ENCODE measurements at regions not wholly inside any gene's neighbourhood (a gene's known extent, or its start where the extent isn't known, plus 50 kb on each side); places are given as distances from the start of the nearest gene placed in this dataset.
A peak's percentile ranks its signal among the peaks of the same experiment; 100 is the strongest.

DNA sequence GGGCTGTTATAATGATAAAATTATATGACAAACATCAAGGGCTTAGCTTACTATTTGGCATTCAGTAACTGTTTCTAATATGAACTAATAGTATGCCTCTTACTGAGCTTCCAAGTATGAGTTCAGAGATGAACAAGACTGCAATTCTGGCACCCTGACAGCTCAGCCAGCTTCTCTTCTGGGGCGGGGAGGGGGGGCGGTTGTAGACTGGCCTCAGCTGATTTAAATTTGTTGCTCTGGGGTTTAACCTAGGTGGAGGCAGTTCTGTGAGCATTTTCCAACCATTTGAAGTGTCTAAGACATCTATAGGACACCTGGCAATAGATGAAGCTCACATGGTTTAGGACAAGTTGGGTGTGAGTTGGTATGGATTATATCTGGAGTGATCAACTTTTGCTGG, 401.9 kb downstream of the QKI start:
- DNase-seq = no peak

DNA sequence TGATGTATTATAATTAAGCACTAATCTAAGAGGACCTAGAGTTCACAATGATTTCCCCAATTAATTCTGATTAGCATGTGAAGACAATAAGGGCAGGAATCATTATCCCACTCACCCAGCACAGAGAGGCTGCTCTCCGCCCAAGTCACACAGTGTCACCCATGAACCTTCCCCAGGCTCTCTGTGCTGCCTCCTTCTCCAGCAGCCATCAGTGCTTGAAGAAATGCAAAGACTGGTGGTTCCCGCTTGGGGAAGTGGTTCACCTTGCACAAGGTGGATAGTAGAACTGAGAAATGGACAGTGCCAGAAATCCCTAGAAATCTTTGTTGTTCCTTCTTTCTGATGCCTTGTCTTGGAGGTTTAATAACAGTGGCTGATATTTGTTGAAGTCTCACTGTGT, 401.3 kb downstream of the QKI start:
- DNase-seq = no peak

- DNase-seq = no peak
Observed at GRCh38 chr6:163814494-163815364, 400.2 kb downstream of the QKI start.

- DNase-seq = no peak
Observed at GRCh38 chr6:163813979-163814493, 399.5 kb downstream of the QKI start.

DNA sequence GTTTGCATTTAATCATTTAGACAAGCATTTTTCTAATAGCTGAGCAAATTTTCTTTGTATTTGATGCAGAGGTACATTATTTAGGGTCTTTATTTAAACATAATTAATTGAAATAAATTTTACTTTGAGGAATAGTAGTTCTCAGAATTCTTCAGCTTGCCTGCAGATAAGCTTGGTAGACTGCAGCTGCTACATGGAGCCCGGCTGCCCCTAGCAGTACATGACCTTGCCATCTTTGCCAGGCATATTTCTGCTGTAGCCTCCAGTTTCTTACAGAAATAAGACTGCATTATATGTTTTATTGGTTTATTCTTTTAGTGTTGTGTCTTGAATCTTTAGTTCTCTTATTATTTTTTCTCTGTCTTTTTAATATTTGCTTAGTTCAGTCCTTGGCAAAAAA, 396.8 kb downstream of the QKI start:
- DNase-seq = no peak

- DNase-seq = no peak
Observed at GRCh38 chr6:163809364-163809763, 394.8 kb downstream of the QKI start.

DNA sequence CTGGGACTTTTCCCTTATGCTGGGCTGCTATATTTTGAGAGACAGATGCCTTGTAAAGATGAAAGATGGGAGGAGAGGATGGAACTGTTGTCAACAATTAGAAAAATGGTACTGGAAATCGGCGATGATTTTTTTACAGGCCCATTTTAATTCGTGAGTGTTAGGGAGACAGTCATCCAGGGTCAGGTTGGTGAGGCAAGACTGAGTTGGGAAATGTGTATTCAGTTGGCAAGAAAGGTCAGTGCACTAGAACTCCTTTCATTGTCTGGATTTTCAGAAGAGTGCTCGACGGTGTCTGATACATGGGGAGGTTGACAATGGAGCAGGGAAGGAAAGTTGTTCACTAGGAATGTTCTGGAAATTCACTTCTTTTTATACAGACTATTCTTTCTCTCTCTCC, 394.4 kb downstream of the QKI start:
- DNase-seq = no peak

GRCh38 chr6:163808231-163808630, 393.7 kb downstream of the QKI start:
- DNase-seq = no peak

DNA sequence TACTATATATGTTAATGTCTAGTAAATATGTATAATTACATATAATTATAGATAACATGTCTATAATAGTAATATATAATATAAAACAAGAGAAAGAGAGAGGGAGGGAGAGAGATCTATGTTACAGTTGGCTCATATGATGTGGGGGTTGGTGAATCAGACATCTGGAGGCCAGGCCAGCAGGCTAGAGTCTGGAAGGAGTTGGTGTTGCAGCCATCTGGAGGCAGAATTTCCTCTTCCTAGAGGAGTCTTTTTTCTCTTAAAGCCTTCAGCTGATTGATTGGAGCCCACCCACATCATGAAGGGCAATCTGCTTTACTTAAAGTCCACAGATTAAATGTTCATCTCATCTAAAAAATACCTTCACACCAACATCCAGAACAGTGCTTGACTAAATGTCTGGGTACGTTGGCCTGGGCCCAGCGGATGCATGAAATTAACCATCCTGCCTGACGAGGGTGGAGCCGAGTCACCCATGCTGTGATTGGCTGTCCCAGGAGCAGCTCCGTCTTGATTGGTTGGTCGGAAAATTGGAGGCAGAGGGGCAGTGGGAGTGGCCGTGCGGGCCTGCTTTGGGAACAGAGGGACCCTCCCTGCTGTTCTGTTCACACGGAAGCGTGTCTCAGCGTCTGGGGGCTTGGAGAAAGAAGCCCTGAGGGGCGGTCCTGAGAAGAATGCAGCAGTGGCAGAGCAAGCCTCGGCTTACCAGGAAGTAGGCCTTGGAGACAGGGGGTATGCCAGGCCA, 392.4 kb downstream of the QKI start:
- no peak for DNase-seq

- DNase-seq = no peak
Observed at GRCh38 chr6:163804991-163805390, 390.5 kb downstream of the QKI start.

DNA sequence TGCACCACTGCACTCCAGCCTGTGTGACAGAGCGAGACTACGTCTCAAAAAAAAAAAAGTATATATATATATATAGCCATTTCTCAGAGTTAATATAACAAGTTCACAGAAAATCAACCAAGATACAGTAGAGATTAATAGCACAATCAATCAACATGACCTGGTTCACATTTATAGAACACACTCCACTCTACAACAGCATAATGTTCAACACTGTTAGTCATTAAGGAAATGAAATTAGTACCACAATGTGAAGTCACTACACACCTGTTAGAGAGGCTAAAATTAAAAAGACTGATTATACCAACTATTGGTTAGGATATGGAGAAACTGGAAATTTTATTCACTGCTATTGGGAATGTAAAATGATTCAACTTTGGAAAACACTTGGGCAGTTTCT, 387.7 kb downstream of the QKI start:
- no peak for DNase-seq

- DNase-seq = no peak
Observed at GRCh38 chr6:163797296-163797845, 382.9 kb downstream of the QKI start.

DNA sequence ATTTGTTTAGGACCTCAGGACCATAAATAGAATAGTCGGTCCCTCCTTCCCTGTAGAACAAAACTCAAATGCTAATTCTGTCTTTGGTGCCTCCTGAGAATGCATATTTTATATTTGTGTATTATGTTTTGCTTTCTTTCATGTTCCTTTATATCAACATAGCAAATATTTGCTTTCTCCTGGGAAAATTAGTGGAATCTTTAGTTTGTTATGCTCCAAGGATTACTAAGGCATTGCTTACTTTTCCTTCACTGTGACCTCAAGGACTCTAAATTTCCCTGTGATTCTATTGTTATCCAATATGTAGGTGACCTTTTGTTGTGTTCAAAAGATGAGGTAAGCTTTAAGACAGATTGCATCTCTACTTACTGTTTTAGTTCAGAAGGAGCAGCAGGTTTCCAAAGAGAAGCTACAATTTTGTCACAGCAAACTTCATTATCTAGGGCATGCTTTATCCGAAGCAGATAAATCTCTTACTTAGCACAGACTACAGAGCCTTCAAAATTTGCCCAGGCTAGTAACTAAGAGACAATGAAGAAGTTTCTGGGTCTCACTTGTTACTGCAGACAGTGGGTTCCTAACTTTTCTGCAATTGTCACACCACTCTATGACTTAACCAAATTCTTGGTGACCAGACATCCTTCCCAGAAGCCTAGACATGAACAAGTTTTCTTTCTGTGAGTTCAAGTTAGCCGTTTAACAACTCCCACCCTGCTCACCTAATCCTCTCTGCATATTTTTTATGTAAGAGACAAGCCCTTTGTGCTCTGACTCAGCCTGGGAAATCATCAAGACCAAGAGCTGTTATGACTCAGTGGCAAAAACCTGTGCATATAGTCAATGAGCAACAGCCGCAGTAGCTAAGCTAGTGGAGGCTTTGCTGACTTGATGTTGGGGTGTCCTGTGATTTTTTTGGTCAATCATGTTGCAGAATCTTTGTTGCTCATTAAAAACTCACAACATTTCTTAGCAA, 378.8 kb downstream of the QKI start:
- peak; percentile 60 for DNase-seq

GRCh38 chr6:163790266-163790840, 375.8 kb downstream of the QKI start:
- DNase-seq = no peak

GRCh38 chr6:163789199-163789810, 374.8 kb downstream of the QKI start:
- no peak for DNase-seq

DNA sequence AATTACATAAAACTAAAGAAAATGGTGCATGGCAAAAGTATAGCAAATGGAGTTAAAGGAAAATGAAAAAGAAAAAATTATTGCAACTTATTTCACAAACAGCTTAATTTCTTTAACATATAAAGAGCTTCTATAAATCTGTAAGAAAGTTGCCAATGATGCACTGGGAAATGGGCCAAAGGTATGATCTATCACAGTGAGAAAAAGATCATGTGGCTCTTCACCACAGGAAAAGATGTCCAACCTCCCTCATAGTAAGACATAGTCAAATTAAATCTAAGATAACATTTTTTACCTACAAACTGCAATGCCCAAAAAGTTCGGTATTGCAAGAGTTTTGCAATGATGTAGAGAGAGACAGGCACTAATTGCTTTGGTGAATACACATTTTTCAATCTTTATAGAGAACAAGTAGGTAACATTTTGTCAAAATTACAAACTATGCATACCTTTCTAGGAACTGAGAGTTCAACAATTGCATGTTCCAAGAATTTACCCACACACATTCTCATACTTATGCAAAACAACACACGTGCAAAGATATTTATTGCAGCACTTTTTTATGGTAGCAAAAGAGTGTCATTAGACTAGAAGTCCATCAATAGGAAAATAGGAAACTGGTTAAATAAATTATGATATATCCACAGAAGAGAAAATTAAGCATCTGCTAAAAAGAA, 372.6 kb downstream of the QKI start:
- DNase-seq = no peak

GRCh38 chr6:163782436-163783003, 368.0 kb downstream of the QKI start:
- DNase-seq = peak; percentile 61

GRCh38 chr6:163780994-163781393, 366.5 kb downstream of the QKI start:
- DNase-seq = no peak

GRCh38 chr6:163779727-163780284, 365.3 kb downstream of the QKI start:
- DNase-seq = no peak

DNA sequence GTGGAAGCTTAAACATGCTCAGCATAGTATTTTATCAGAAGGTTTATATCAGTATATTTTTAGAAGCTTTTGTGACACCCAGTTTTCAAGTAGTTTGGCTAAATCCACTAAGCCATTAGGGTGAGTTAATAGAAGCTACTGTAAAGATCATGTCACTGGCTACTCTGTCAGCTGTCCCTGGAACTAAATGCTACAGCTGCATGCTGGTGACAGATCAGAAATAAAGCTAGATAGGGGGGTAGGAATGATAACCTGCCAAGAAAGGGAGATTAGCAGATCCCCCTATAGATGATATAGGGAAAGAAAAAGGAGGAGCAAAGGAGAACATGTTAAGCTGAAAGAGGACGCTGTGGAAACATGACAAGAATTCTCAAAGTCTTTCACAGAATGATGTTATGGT, 363.2 kb downstream of the QKI start:
- DNase-seq = no peak

Measured in islet precursor cell (in vitro differentiated cells).